Common myeloid progenitor, CD34-positive (primary cell): ENCODE measurements at regions not wholly inside any gene's neighbourhood (a gene's known extent, or its start where the extent isn't known, plus 50 kb on each side); places are given as distances from the start of the nearest gene placed in this dataset.

Source experiments
- CTCF ChIA-PET: fragments of 350-600 bp; sonication (Branson Sonifier 250); formaldehyde crosslinking; loops from one replicate; lab custom pipeline; 2021; ENCODE audit warnings: antibody characterized with exemption; lab: Charles Lee
- POLR2A ChIA-PET: fragments of 350-600 bp; sonication (Branson Sonifier 250); formaldehyde crosslinking; loops from one replicate; lab custom pipeline; 2021; ENCODE audit warnings: antibody characterized with exemption; lab: Charles Lee
- DNase-seq, 3 donors: peaks; one replicate each; pipeline versions ENCODE4 v3.0.0 to v3.0.0-alpha.2; 2013
- H3K27ac ChIP-seq, 2 experiments: 1 replicate in 1 of 2; 2 replicates in 1 of 2; pipeline ENCODE4 v1.7.0; 2013; ENCODE audit warnings: inconsistent platforms in 2 of 2, low read length in 2 of 2, mild to moderate bottlenecking in 2 of 2, low read depth in 1 of 2, moderate library complexity in 1 of 2; ENCODE audit not compliant: severe bottlenecking in 2 of 2, insufficient read depth in 1 of 2, poor library complexity in 1 of 2
- H3K27me3 ChIP-seq, 5 experiments: replicated peaks in 2 of 5; 1 replicate in 3 of 5; 2 replicates in 2 of 5; pipeline versions ENCODE4 v1.6.1 to v1.7.0; 2013; ENCODE audit warnings: low read length in 4 of 5, mild to moderate bottlenecking in 2 of 5, moderate library complexity in 2 of 5, inconsistent platforms in 1 of 5; ENCODE audit not compliant: insufficient read depth in 5 of 5, control insufficient read depth in 4 of 5
- H3K36me3 ChIP-seq, 4 experiments: 1 replicate in 2 of 4; 2 replicates in 2 of 4; pipeline versions ENCODE4 v1.6.1 to v1.7.0; 2013; ENCODE audit warnings: low read length in 3 of 4, control low read depth in 1 of 4, mild to moderate bottlenecking in 1 of 4; ENCODE audit not compliant: control insufficient read depth in 4 of 4, insufficient read depth in 4 of 4
- H3K4me1 ChIP-seq, 4 experiments: 1 replicate in 3 of 4; 2 replicates in 1 of 4; pipeline versions ENCODE4 v1.6.1 to v1.7.1; 2013; ENCODE audit warnings: low read length in 3 of 4, mild to moderate bottlenecking in 3 of 4, control low read depth in 1 of 4, inconsistent platforms in 1 of 4, moderate library complexity in 1 of 4; ENCODE audit not compliant: control insufficient read depth in 4 of 4, insufficient read depth in 4 of 4; ENCODE audit errors: control extremely low read depth in 1 of 4
- H3K4me3 ChIP-seq, 7 experiments: 1 replicate in 4 of 7; 2 replicates in 3 of 7; pipeline versions ENCODE4 v1.5.1 to v1.7.0; 2013; ENCODE audit warnings: mild to moderate bottlenecking in 7 of 7, low read length in 6 of 7, moderate library complexity in 6 of 7, inconsistent platforms in 2 of 7, low read depth in 2 of 7, control low read depth in 1 of 7; ENCODE audit not compliant: insufficient read depth in 4 of 7, control insufficient read depth in 1 of 7; ENCODE audit errors: extremely low read depth in 1 of 7
- H3K9me3 ChIP-seq, 5 experiments: 1 replicate in 4 of 5; 2 replicates in 1 of 5; pipeline versions ENCODE4 v1.6.1 to v1.7.1; 2013; ENCODE audit warnings: low read length in 4 of 5, mild to moderate bottlenecking in 2 of 5, inconsistent platforms in 1 of 5, low read depth in 1 of 5, moderate library complexity in 1 of 5; ENCODE audit not compliant: control insufficient read depth in 4 of 5, insufficient read depth in 2 of 5; ENCODE audit errors: control extremely low read depth in 1 of 5
- WGBS: methylation state at CpG from one replicate; pipeline ENCODE4 v1.1.5; 2013; ENCODE audit not compliant: insufficient coverage; 5-methylcytosine and 5-hydroxymethylcytosine counted together

DNA sequence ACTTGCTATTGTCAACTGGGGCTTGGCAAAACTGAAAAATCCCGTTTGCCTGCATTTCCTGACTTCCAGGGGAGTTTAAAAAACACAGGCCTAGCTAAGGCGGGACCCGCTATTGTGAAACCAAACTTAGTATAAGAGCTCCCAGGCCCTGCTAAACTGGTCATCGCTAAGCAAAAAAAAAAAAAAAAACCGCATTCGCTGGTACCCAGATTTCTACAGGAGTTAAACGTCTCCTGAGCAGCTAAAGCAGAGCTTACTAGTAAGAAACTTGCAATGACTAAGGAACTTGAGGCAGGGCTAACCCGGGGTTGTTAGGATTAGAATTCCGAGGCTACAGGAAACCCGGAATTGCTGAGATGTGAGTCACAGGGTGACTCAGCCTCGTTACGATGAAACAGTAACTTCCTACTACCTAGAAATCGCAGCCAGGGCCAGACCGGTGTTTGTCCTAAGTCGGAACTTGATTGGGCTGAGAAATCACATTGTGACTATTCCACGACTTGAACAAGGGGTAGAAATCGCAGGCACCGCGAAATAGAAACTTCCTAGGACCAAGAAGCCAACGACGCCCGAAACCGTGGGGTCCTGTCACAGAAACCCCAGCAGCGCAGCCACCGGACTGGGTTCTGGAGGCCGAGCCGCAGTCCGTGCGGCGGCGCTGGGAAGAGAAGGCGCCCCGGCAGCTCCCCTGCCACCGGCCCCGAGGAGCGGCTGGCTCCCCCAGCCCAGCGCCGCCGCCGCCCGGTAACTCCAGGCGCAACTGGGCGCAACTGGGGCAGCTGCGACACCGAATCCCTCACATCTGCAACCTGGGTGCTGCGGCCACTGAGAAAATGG is 89.4 kb downstream of the ANXA2R start:
- POLR2A ChIA-PET: interaction anchor here (0.7 to 3.5 kb wide), 10 partner anchors 11 to 93 kb away, joined by 3 to 70 read pairs (median 6); partner anchors contain the start of gene ANXA2R
- Histone ChIP-seq H3K36me3 (peaks cover 0 to 4% (median 0%) of the 10 kb centered on the region in 4 experiments), H3K4me3 (peak overlapping the region; percentile 56 to 84 (median 74)), H3K9me3 (peaks cover 0 to 17% (median 14%) of the 10 kb centered on the region in 5 experiments), H3K27me3 (peaks cover 0 to 5% (median 0%) of the 10 kb centered on the region in 5 experiments), H3K4me1 (peaks cover 8 to 42% (median 36%) of the 10 kb centered on the region in 4 experiments), H3K27ac (peak overlapping the region; percentile 89 to 97)
- WGBS: 0% methylated on average over 39 of the region's 46 CpGs
- CTCF ChIA-PET: interaction anchor here (0.6 to 8.5 kb wide), 12 partner anchors 12 to 1225 kb away, joined by 3 to 102 read pairs (median 5); partner anchors contain the start of gene ZNF131
- DNase-seq: peak; percentile 97 to 98 (median 98)

DNA sequence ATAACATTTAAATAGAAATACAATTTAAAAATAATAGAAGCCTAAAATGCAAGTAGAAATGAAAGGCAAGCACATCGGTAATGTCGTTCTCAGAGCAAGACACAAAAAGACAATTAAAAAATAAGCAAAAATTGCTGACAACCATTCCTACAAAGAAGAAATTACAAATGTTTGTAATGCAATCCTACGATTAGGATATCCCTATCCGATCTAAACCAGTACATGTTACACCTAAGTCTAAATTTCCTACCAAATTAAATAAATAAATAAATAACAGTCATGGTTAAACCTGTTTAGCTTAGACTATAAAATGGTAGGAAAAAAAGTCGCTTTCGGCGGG is 90.0 kb downstream of the ANXA2R start:
- 11% methylated on average over 3 of the region's 7 CpGs for WGBS
- H3K36me3 ChIP-seq: peaks cover 0 to 4% (median 0%) of the 10 kb centered on the region in 4 experiments
- peak overlapping the region in 6 of 7 experiments; percentile 65 to 84 (median 76) for H3K4me3 ChIP-seq
- peak overlapping the region; percentile 89 to 97 for H3K27ac ChIP-seq
- peaks cover 0 to 17% (median 13%) of the 10 kb centered on the region in 5 experiments for H3K9me3 ChIP-seq
- ChIA-PET POLR2A (interaction anchor here (0.7 to 3.5 kb wide), 9 partner anchors 10 to 93 kb away, joined by 3 to 70 read pairs (median 6); partner anchors contain the start of gene ANXA2R), CTCF (interaction anchor here (0.9 to 8.5 kb wide), 14 partner anchors 12 to 171 kb away, joined by 3 to 102 read pairs (median 5); partner anchors contain the start of gene ZNF131)
- peaks cover 0 to 5% (median 0%) of the 10 kb centered on the region in 5 experiments for H3K27me3 ChIP-seq
- no peak for DNase-seq
- peaks cover 8 to 45% (median 37%) of the 10 kb centered on the region in 4 experiments for H3K4me1 ChIP-seq

DNA sequence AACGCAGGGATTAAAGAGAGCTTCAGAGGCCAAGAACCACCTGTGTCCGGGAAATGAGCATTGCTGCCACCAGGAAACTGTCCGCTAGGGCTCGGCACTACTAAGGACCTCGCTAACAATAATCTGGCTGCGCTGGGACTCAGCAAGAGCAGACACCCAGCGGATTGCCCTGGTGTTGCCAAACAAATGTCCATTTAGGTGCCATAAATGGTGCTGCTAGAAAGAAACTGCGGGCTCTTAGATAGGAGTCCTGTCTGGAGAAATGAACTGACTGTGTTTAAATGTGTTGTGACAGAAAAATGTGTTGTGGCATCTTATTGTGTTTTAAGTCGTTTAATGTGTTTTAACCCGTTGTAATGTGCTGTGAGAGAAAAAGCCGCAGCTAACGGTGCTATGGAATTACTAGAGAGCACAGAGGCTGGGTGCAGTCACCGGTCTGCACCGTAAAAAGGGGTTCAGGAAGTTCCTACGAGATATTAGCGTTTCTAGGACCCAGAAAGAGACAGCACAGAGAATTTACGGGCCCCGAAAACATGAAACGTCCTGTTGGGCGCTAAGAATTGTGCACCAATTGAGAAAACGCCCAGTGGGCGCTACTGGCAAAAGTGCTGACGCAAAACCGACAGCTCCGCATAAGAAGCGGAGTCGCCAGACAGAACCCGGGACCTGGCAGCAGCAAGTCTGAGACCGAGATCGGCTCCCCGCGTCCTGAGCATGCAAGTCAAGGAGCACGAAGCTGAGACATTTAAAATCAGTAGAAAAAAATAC is 90.6 kb downstream of the ANXA2R start:
- Histone ChIP-seq H3K4me3 (peak overlapping the region; percentile 15 to 84 (median 74)), H3K4me1 (peaks cover 8 to 48% (median 40%) of the 10 kb centered on the region in 4 experiments), H3K36me3 (peaks cover 0 to 4% (median 0%) of the 10 kb centered on the region in 4 experiments), H3K9me3 (peaks cover 0 to 16% (median 12%) of the 10 kb centered on the region in 5 experiments), H3K27me3 (peaks cover 0 to 5% (median 2%) of the 10 kb centered on the region in 5 experiments), H3K27ac (peak overlapping the region; percentile 89 to 97)
- WGBS: 0% methylated on average over 30 of the region's 33 CpGs
- peak; percentile 94 to 98 (median 96) for DNase-seq
- CTCF ChIA-PET: interaction anchor here (0.9 to 8.5 kb wide), 19 partner anchors 10 to 171 kb away, joined by 3 to 102 read pairs (median 5); partner anchors contain the start of gene ZNF131
- POLR2A ChIA-PET: interaction anchor here (0.5 to 3.5 kb wide), 11 partner anchors 10 to 531 kb away, joined by 3 to 70 read pairs (median 5); no protein-coding TSS in a partner anchor

DNA sequence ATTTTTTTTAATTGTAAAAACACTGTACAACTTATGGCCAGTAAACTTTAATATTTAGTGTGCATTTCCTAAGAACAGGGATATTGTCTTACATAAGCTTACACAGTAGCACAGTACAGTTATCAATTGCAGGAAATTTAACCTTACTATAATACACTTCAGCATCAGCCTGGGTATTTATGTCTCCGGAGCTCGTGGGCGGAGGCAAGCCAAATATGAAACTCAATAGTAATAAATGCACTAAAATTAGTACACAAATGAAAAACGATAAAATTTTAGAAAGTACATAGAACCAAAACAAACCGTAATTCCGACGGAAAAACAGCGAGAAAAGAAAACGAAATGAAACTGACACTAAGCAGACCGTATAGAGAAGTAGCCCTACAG is 91.2 kb downstream of the ANXA2R start:
- Histone ChIP-seq H3K36me3 (peaks cover 0 to 1% (median 0%) of the 10 kb centered on the region in 4 experiments), H3K4me1 (peaks cover 8 to 51% (median 42%) of the 10 kb centered on the region in 4 experiments), H3K9me3 (peaks cover 0 to 10% (median 9%) of the 10 kb centered on the region in 5 experiments), H3K27me3 (peaks cover 0 to 9% (median 6%) of the 10 kb centered on the region in 5 experiments), H3K4me3 (peak overlapping the region in 6 of 7 experiments; percentile 65 to 84 (median 76)), H3K27ac (peak overlapping the region; percentile 89 to 97)
- ChIA-PET CTCF (interaction anchor here (0.9 to 8.5 kb wide), 12 partner anchors 10 to 93 kb away, joined by 3 to 102 read pairs (median 5); no protein-coding TSS in a partner anchor), POLR2A (interaction anchor here (0.5 to 3.5 kb wide), 8 partner anchors 11 to 532 kb away, joined by 3 to 70 read pairs (median 5); no protein-coding TSS in a partner anchor)
- 0% methylated on average over 7 of the region's 10 CpGs for WGBS
- DNase-seq: no peak

DNA sequence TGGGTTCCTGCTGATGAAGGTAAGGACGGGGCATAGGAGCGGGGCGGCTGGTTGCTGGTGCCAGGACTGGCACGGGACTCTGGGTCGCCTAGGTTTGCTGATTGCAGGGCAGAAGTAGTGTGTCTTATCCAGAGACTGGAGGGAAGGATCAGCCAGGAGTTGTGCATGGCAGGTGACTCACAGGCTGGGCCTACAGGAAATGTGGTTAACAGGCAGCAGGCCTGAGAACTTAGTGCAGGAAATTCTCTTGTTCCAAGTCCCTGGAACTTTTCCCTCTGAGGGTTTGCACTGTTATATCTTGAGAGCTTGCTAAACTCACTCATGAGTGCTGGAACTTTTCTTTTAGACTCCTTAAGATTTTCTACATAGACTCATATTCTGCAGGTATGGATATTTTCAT is 95.1 kb downstream of the ANXA2R start:
- 100% methylated on average over 5 of the region's 5 CpGs for WGBS
- no peaks in the 10 kb centered on the region for H3K9me3 ChIP-seq
- peaks cover 3 to 28% (median 22%) of the 10 kb centered on the region in 4 experiments for H3K4me1 ChIP-seq
- DNase-seq: peak; percentile 47 to 60 (median 50)
- no peak overlapping the region for H3K4me3 ChIP-seq
- H3K27ac ChIP-seq: no peak overlapping the region
- no peaks in the 10 kb centered on the region for H3K36me3 ChIP-seq
- CTCF ChIA-PET: no interaction called here
- peaks cover 2 to 21% (median 9%) of the 10 kb centered on the region in 5 experiments for H3K27me3 ChIP-seq
- POLR2A ChIA-PET: no interaction called here

DNA sequence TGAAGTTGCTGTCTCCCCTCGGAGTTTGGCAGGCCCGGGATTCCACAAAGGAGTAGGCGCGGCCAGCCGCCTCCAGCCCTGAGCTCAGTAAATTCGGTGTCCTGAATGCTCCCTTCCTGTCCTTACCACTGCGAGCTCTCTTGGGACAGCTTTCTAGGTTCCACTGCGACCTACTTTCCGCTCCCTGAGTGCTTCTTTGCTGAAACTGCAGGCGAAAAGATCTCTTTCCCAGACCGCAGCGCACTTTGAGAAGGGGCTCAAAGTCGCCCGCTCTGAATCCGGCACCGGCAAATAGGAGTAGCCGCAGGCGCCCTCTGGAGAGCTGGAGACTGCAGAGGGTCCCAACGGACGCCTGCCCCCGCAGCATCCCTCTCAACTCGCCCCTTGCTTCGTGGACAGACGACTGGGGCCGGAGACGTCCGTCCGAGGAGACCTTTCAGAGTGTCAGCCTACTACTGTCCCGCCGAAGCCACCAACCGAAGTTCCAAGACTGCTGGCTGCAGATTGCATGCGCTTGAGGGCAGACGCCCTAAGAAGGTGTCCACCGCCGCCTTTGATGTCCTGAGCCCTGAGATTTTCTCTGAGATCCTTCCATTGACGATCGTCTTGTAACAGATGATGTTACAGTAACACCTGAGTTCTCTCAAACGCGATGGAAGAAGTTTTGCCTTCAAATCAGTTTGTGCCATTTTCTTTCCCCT is 96.0 kb downstream of the ANXA2R start:
- H3K9me3 ChIP-seq: no peaks in the 10 kb centered on the region
- peak overlapping the region in 4 of 7 experiments; percentile 37 to 60 (median 48) for H3K4me3 ChIP-seq
- 47% methylated on average over 37 of the region's 39 CpGs for WGBS
- peaks cover 0 to 19% (median 14%) of the 10 kb centered on the region in 4 experiments for H3K4me1 ChIP-seq
- CTCF ChIA-PET: interaction anchor here (0.8 kb wide), 1 partner anchor 98 kb away, joined by 3 read pairs; no protein-coding TSS in a partner anchor
- DNase-seq: peak in 2 of 3 donors; percentile 13 to 26
- peaks cover 2 to 21% (median 9%) of the 10 kb centered on the region in 5 experiments for H3K27me3 ChIP-seq
- H3K36me3 ChIP-seq: no peaks in the 10 kb centered on the region
- POLR2A ChIA-PET: no interaction called here
- H3K27ac ChIP-seq: no peak overlapping the region
